Body of pancreas (tissue), 4 donors: ENCODE measurements at regions not wholly inside any gene's neighbourhood (a gene's known extent, or its start where the extent isn't known, plus 50 kb on each side); places are given as distances from the start of the nearest gene placed in this dataset.
"Not testable (repeated sequence)": the region's sequence is repeated elsewhere in the genome, so short reads cannot be mapped to it uniquely, and the experiment has no call there.

ENCODE experiments used
- POLR2A ChIP-seq, 3 donors: fragments of 450-650 bp; IDR thresholded peaks; one replicate each; pipeline ENCODE4 v1.6.1; 2016; ENCODE audit warnings: antibody characterized with exemption in 3 of 3, mild to moderate bottlenecking in 2 of 3
- TF ChIP-seq, protein P1 (sequence below), 7 experiments: fragments of 450-650 bp in 4 of 7; fragments of 200-600 bp in 3 of 7; sonication (generic) in 3 of 7; IDR thresholded peaks; one replicate each; pipeline ENCODE4 v1.5.1; 2016 to 2019; ENCODE audit warnings: antibody characterized with exemption in 7 of 7

DNA sequence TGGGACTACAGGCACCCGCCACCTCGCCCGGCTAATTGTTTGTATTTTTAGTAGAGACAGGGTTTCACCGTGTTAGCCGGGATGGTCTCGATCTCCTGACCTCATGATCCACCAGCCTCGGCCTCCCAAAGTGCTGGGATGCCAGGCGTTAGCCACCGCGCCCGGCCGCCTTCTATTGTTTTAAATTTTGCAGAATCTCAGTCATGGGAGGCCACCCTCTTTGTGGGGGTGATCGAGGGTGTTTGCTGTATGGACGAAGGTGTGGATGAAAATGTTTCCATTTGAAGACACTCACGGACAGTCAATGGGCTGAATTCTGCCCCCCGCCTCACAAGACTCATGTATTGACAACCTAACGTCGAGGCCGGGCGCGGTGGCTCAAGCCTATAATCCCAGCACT, 73.0 kb upstream of the SHOX start:
- TF ChIP-seq, protein P1, sequence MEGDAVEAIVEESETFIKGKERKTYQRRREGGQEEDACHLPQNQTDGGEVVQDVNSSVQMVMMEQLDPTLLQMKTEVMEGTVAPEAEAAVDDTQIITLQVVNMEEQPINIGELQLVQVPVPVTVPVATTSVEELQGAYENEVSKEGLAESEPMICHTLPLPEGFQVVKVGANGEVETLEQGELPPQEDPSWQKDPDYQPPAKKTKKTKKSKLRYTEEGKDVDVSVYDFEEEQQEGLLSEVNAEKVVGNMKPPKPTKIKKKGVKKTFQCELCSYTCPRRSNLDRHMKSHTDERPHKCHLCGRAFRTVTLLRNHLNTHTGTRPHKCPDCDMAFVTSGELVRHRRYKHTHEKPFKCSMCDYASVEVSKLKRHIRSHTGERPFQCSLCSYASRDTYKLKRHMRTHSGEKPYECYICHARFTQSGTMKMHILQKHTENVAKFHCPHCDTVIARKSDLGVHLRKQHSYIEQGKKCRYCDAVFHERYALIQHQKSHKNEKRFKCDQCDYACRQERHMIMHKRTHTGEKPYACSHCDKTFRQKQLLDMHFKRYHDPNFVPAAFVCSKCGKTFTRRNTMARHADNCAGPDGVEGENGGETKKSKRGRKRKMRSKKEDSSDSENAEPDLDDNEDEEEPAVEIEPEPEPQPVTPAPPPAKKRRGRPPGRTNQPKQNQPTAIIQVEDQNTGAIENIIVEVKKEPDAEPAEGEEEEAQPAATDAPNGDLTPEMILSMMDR (IDR thresholded peaks at IDR 0.05) = not testable (repeated sequence)
- TF ChIP-seq POLR2A (IDR thresholded peaks at IDR 0.05) = not testable (repeated sequence)
